ENCODE measurements at regions not wholly inside any gene's neighbourhood (a gene's known extent, or its start where the extent isn't known, plus 50 kb on each side); places are given as distances from the start of the nearest gene placed in this dataset.

- H3K4me3 ChIP-seq (ENCODE audit: low read length): no peak overlapping the region
- no peaks in the 10 kb centered on the region for H3K9me3 ChIP-seq (ENCODE audit: low read length)
- H3K79me2 ChIP-seq (replicated peaks; ENCODE audit: insufficient read depth, low read length): no peaks in the 10 kb centered on the region
- no peak for TF ChIP-seq SMC3 (conservative IDR thresholded peaks at IDR 0.05; ENCODE audit: poor library complexity)
- peak; percentile 27 for TF ChIP-seq POLR2AphosphoS5 (IDR thresholded peaks at IDR 0.05)
- no peaks in the 10 kb centered on the region for H3K36me3 ChIP-seq (ENCODE audit: insufficient read depth, low read length)
- no peak overlapping the region for H2AFZ ChIP-seq (ENCODE audit: low read depth, low read length)
- H3F3A ChIP-seq (ENCODE audit: insufficient read depth, low read length, poor library complexity, severe bottlenecking): no peaks in the 10 kb centered on the region
- no peaks in the 10 kb centered on the region for H3K27me3 ChIP-seq (ENCODE audit: insufficient read depth, low read depth, low read length)
- no peaks in the 10 kb centered on the region for H4K20me1 ChIP-seq (ENCODE audit: insufficient read depth)
- no peaks in the 10 kb centered on the region for H3K9me2 ChIP-seq (ENCODE audit: insufficient read depth, low read length)
- H3K9ac ChIP-seq (ENCODE audit: low read length): no peak overlapping the region
- H3K4me2 ChIP-seq (ENCODE audit: low read length): no peak overlapping the region
- H3K27ac ChIP-seq (ENCODE audit: low read length): no peak overlapping the region
Measured at GRCh38 chr7:146002431-146003078, 114.0 kb upstream of the CNTNAP2 start.

DNA sequence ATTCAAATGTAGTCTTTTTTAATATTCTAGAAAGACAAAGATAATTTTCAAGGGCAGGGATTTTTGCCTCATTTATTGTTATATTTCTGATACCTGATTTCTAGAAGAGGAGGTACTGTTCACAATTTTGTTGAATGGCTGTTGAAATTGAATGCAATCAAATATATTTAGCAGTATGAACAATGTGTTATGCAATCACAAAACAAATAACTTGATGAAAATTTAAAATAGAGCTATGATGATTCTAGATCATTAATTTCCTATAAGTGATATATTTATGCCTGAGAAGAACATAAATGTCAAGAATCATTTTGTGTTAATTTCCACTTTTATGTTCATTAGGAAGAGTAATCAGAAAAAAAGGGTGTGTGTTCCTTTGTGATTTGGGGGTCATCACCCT lies 114.6 kb upstream of the CNTNAP2 start:
- H2AFZ ChIP-seq (ENCODE audit: low read depth, low read length): no peak overlapping the region
- no peak overlapping the region for H3K4me3 ChIP-seq (ENCODE audit: low read length)
- TF ChIP-seq MXI1 (conservative IDR thresholded peaks at IDR 0.05; ENCODE audit: poor library complexity, severe bottlenecking) (no peak), SMC3 (conservative IDR thresholded peaks at IDR 0.05; ENCODE audit: poor library complexity) (no peak), TAF1 (IDR thresholded peaks at IDR 0.05; ENCODE audit: low read depth) (no peak), RAD21 (conservative IDR thresholded peaks at IDR 0.05) (no peak), CTCF (IDR thresholded peaks at IDR 0.05; ENCODE audit: poor library complexity, severe bottlenecking) (no peak), EP300 (conservative IDR thresholded peaks at IDR 0.05; ENCODE audit: poor library complexity, severe bottlenecking) (no peak)
- TF ChIP-seq, protein P1, sequence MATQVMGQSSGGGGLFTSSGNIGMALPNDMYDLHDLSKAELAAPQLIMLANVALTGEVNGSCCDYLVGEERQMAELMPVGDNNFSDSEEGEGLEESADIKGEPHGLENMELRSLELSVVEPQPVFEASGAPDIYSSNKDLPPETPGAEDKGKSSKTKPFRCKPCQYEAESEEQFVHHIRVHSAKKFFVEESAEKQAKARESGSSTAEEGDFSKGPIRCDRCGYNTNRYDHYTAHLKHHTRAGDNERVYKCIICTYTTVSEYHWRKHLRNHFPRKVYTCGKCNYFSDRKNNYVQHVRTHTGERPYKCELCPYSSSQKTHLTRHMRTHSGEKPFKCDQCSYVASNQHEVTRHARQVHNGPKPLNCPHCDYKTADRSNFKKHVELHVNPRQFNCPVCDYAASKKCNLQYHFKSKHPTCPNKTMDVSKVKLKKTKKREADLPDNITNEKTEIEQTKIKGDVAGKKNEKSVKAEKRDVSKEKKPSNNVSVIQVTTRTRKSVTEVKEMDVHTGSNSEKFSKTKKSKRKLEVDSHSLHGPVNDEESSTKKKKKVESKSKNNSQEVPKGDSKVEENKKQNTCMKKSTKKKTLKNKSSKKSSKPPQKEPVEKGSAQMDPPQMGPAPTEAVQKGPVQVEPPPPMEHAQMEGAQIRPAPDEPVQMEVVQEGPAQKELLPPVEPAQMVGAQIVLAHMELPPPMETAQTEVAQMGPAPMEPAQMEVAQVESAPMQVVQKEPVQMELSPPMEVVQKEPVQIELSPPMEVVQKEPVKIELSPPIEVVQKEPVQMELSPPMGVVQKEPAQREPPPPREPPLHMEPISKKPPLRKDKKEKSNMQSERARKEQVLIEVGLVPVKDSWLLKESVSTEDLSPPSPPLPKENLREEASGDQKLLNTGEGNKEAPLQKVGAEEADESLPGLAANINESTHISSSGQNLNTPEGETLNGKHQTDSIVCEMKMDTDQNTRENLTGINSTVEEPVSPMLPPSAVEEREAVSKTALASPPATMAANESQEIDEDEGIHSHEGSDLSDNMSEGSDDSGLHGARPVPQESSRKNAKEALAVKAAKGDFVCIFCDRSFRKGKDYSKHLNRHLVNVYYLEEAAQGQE (IDR thresholded peaks at IDR 0.05; ENCODE audit: borderline replicate concordance): no peak
- no peak overlapping the region for H3K27ac ChIP-seq (ENCODE audit: low read length)
- no peaks in the 10 kb centered on the region for H3K9me2 ChIP-seq (ENCODE audit: insufficient read depth, low read length)
- no peaks in the 10 kb centered on the region for H3K79me2 ChIP-seq (replicated peaks; ENCODE audit: insufficient read depth, low read length)
- H3F3A ChIP-seq (ENCODE audit: insufficient read depth, low read length, poor library complexity, severe bottlenecking): no peaks in the 10 kb centered on the region
- no peaks in the 10 kb centered on the region for H3K27me3 ChIP-seq (ENCODE audit: insufficient read depth, low read depth, low read length)
- no peaks in the 10 kb centered on the region for H3K36me3 ChIP-seq (ENCODE audit: insufficient read depth, low read length)
- H4K20me1 ChIP-seq (ENCODE audit: insufficient read depth): no peaks in the 10 kb centered on the region
- H3K9ac ChIP-seq (ENCODE audit: low read length): no peak overlapping the region
- H3K9me3 ChIP-seq (ENCODE audit: low read length): no peaks in the 10 kb centered on the region
- H3K4me2 ChIP-seq (ENCODE audit: low read length): no peak overlapping the region

- Histone ChIP-seq H3K4me2 (ENCODE audit: low read length) (no peak overlapping the region), H3K27ac (ENCODE audit: low read length) (no peak overlapping the region), H3F3A (ENCODE audit: insufficient read depth, low read length, poor library complexity, severe bottlenecking) (no peaks in the 10 kb centered on the region), H3K9me3 (ENCODE audit: low read length) (no peaks in the 10 kb centered on the region), H2AFZ (ENCODE audit: low read depth, low read length) (no peak overlapping the region), H4K20me1 (ENCODE audit: insufficient read depth) (no peaks in the 10 kb centered on the region), H3K27me3 (ENCODE audit: insufficient read depth, low read depth, low read length) (no peaks in the 10 kb centered on the region), H3K9me2 (ENCODE audit: insufficient read depth, low read length) (no peaks in the 10 kb centered on the region), H3K9ac (ENCODE audit: low read length) (no peak overlapping the region), H3K36me3 (ENCODE audit: insufficient read depth, low read length) (no peaks in the 10 kb centered on the region), H3K79me2 (replicated peaks; ENCODE audit: insufficient read depth, low read length) (no peaks in the 10 kb centered on the region), H3K4me3 (ENCODE audit: low read length) (no peak overlapping the region)
- no peak for TF ChIP-seq TAF1 (IDR thresholded peaks at IDR 0.05; ENCODE audit: low read depth)
- TF ChIP-seq RAD21 (conservative IDR thresholded peaks at IDR 0.05): no peak
- TF ChIP-seq POLR2AphosphoS5 (IDR thresholded peaks at IDR 0.05): no peak
- no peak for TF ChIP-seq CTCF (IDR thresholded peaks at IDR 0.05; ENCODE audit: poor library complexity, severe bottlenecking)
- TF ChIP-seq, protein P1 (IDR thresholded peaks at IDR 0.05; ENCODE audit: borderline replicate concordance): no peak
- no peak for TF ChIP-seq SMC3 (conservative IDR thresholded peaks at IDR 0.05; ENCODE audit: poor library complexity)
- TF ChIP-seq EZH2 (IDR thresholded peaks at IDR 0.05; ENCODE audit: borderline replicate concordance, insufficient read depth, low read length, poor library complexity, severe bottlenecking): no peak
- TF ChIP-seq EP300 (conservative IDR thresholded peaks at IDR 0.05; ENCODE audit: poor library complexity, severe bottlenecking): no peak
- TF ChIP-seq MXI1 (conservative IDR thresholded peaks at IDR 0.05; ENCODE audit: poor library complexity, severe bottlenecking): no peak
Measured at GRCh38 chr7:146000882-146001281, 115.7 kb upstream of the CNTNAP2 start.

Measured in neural cell (in vitro differentiated cells).